ENCODE measurements at regions not wholly inside any gene's neighbourhood (a gene's known extent, or its start where the extent isn't known, plus 50 kb on each side); places are given as distances from the start of the nearest gene placed in this dataset.

DNA sequence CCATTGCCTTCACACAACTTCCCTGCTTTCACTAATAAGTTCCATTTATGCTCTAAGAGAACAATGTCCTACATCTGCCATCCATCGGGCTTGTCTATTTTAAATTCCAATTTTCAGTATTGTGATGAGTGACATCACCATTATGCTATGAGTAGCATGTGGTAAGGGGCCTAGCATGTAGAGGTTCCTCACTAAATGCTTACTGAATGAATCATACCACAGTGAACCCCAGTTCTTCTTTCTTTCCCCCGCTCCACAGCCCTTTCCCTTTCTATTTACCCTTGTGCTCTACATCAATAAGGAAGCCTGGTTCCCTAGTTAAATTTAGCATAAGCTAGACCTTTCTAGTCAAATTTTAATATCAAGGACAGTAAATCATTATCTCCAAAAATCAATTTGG is 195.0 kb upstream of the RGS18 start:
- Mint-ChIP-seq H3K9me3 (no peaks in the 10 kb centered on the region), H3K4me3 (no peak overlapping the region), H3K27ac (no peak overlapping the region), H3K4me1 (ENCODE audit: low read depth) (no peaks in the 10 kb centered on the region), H3K36me3 (ENCODE audit: low read depth) (no peaks in the 10 kb centered on the region), H3K27me3 (ENCODE audit: low read depth) (no peaks in the 10 kb centered on the region)
- no peak for DNase-seq
- intact Hi-C loops (cut with micrococcal nuclease) = no loop called here
- CTCF ChIA-PET = no interaction called here

DNA sequence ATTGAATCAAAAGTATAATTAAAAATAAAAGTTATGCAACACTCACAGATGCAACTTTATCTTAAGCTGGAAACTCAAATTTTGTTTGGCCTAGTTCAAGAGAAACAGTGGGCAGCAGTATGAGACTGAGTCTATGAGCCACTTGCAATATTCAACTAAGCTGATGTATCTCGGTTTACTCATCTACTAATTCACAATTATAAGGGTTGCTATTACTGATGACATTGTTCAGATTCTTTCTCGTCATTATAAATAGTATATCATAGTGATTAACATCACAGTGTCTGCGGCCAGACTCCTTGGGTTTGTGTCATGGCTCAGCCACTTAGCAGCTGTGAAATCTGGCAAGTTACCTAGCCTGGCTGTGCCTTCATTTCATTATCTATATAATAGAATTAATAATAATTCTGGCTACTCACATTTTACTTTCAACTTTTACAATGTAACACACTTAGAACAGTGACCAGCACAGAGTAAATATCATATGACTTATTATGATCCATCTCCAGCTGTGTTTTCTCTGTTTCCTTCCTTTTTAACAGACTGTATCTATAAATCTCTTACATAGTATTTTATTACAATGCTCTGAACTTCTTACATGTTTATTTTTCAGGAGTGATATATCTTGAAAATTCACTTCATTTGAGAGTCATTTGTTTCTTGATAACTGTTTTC is 194.3 kb upstream of the RGS18 start:
- CTCF ChIA-PET = no interaction called here
- DNase-seq = no peak
- intact Hi-C loops (cut with micrococcal nuclease) = no loop called here
- no peak overlapping the region for H3K4me3 Mint-ChIP-seq
- no peak overlapping the region for H3K27ac Mint-ChIP-seq
- no peaks in the 10 kb centered on the region for H3K9me3 Mint-ChIP-seq
- H3K27me3 Mint-ChIP-seq (ENCODE audit: low read depth) = no peaks in the 10 kb centered on the region
- H3K36me3 Mint-ChIP-seq (ENCODE audit: low read depth) = no peaks in the 10 kb centered on the region
- no peaks in the 10 kb centered on the region for H3K4me1 Mint-ChIP-seq (ENCODE audit: low read depth)

DNA sequence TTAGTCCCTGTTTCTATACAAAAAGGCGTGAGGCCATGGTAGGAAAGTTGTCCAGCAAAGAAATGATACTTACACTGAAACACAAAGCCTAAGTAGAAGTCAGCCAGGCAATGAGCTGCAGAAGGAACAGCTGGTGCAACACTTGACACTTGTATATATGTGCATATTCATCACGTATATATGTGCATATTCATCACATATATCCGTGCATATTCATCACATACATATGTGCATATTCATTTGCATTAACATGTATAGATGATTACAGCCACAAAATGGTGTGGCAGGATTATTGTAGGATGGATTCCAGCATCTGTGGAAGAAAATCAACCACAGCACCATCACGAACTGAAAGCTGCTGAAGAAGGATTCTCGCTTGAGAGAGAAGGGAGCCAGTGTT is 189.0 kb upstream of the RGS18 start:
- Mint-ChIP-seq H3K27ac (no peak overlapping the region), H3K4me1 (ENCODE audit: low read depth) (no peaks in the 10 kb centered on the region), H3K27me3 (ENCODE audit: low read depth) (no peaks in the 10 kb centered on the region), H3K36me3 (ENCODE audit: low read depth) (no peaks in the 10 kb centered on the region), H3K9me3 (no peaks in the 10 kb centered on the region), H3K4me3 (no peak overlapping the region)
- CTCF ChIA-PET = no interaction called here
- no peak for DNase-seq
- intact Hi-C loops (cut with micrococcal nuclease) = no loop called here

DNA sequence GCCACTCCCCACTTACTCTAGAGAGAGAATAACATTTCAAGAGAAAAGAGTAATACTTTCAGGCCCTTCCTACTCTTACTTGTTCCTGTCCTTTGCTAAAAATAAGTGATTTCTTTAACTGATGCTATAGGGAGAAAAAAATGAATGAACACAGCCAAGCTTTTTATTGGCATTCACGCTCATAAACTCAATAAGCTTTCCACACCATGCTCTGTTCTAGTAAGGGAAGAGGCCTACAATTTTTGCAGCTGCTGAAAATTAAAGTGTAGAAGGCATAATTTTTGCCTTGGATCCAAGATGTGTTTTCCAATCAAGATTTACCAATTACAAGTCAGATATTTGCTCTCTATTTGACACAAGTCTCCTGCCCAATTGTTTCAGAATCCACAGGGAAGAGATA is 188.1 kb upstream of the RGS18 start:
- no peak for DNase-seq
- intact Hi-C loops (cut with micrococcal nuclease) = no loop called here

DNA sequence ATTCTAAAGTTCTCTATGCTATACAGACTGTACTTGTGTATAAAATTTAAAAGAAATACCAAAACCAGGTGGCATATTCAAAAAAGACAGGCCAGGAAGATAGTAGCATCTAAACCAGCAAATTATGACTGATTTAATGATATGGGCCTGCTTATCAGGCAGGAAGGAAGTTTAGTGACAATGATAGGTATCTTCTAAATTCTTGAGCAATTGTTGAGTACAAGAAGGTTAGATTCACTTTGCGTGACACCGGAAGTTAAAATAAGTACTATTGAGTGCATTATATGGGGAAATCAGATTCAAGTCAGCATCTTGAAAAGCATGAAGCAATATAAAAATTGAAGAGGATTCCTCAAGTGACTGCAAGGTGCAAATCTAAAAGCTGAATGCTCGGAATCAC is 186.8 kb upstream of the RGS18 start:
- H3K27me3 Mint-ChIP-seq (ENCODE audit: low read depth) = no peaks in the 10 kb centered on the region
- CTCF ChIA-PET = no interaction called here
- DNase-seq = no peak
- no peak overlapping the region for H3K27ac Mint-ChIP-seq
- H3K36me3 Mint-ChIP-seq (ENCODE audit: low read depth) = no peaks in the 10 kb centered on the region
- H3K9me3 Mint-ChIP-seq = no peaks in the 10 kb centered on the region
- no peaks in the 10 kb centered on the region for H3K4me1 Mint-ChIP-seq (ENCODE audit: low read depth)
- no peak overlapping the region for H3K4me3 Mint-ChIP-seq
- intact Hi-C loops (cut with micrococcal nuclease) = no loop called here

More for the DNA sequence above, 188.1 kb upstream of the RGS18 start:
- Mint-ChIP-seq H3K4me1 (ENCODE audit: low read depth) (no peaks in the 10 kb centered on the region), H3K27me3 (ENCODE audit: low read depth) (no peaks in the 10 kb centered on the region), H3K36me3 (ENCODE audit: low read depth) (no peaks in the 10 kb centered on the region), H3K27ac (no peak overlapping the region), H3K4me3 (no peak overlapping the region), H3K9me3 (no peaks in the 10 kb centered on the region)
- CTCF ChIA-PET = no interaction called here

DNA sequence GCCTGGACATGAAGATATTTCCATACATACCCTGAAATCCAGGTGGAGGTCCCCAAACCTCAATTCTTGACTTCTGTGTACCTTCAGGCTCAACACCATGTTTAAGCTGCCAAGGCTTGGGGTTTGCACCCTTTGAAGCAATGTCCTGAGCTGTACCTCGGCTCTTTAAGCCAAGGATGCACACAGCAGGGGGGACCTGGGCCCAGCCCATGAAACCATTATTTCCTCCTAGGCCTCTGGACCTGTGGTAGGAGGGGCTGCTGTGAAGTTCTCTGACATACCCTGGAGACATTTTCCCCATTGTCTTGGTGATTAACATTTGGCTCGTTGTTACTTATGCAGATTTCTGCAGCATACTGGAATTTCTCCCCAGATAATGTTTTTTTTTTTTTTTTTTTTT is 184.3 kb upstream of the RGS18 start:
- H3K36me3 Mint-ChIP-seq (ENCODE audit: low read depth) = no peaks in the 10 kb centered on the region
- H3K27me3 Mint-ChIP-seq (ENCODE audit: low read depth) = no peaks in the 10 kb centered on the region
- H3K4me1 Mint-ChIP-seq (ENCODE audit: low read depth) = no peaks in the 10 kb centered on the region
- no peak for DNase-seq
- no peak overlapping the region for H3K27ac Mint-ChIP-seq
- no peak overlapping the region for H3K4me3 Mint-ChIP-seq
- intact Hi-C loops (cut with micrococcal nuclease) = no loop called here
- CTCF ChIA-PET = no interaction called here
- H3K9me3 Mint-ChIP-seq = no peaks in the 10 kb centered on the region

DNA sequence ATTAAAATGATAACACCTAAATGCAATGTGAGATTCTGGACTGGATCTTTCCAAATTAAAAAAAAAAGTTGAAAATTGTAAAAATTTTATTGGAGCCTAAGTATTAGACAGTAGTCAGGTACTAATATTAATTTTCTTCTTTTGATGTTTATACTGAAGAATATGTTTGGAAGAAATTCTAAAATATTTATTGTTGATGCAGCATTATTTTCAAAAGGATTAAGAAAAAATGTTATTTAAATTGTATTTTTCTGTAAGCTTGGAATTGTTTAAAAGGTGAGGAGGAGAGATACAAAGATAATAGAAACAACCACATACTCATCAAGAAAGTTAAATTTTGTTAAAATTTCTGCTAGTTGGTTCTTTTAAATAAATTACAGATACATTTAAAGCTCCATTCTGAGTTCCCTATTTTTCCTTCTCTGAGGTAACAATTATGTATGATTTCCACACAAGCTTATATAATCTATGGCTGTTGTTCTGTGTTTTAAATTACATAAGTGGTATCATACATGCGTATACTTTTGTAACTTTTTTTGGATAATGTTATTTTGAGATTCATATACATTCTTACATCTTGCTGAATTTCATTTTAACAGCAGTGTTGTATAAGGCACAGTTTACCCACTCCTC is 180.3 kb upstream of the RGS18 start:
- no peak for DNase-seq
- Mint-ChIP-seq H3K9me3 (peaks cover under 1% of the 10 kb centered on the region), H3K4me1 (ENCODE audit: low read depth) (no peaks in the 10 kb centered on the region), H3K4me3 (no peak overlapping the region), H3K27me3 (ENCODE audit: low read depth) (no peaks in the 10 kb centered on the region), H3K36me3 (ENCODE audit: low read depth) (no peaks in the 10 kb centered on the region), H3K27ac (no peak overlapping the region)
- intact Hi-C loops (cut with micrococcal nuclease) = no loop called here
- CTCF ChIA-PET = no interaction called here

DNA sequence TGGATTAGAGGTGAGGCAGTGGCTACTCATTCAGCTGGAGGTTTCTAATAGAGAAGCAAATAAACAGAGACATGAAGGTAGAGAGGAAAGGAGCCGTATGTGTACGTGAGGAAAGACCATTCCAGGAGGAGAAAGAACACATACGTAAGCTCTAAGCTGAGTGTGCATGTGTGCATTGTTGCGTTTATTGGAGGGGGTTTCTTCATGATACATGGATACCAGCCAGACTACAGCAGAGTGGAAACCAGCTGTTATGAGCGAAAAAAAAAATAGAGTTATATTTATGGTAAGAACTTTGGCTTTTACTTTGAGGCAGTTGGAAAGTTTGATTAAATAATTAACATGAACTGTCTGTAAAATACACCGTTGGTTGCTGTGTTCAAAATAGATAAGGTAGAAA is 173.4 kb upstream of the RGS18 start:
- intact Hi-C loops (cut with micrococcal nuclease) = no loop called here
- Mint-ChIP-seq H3K4me1 (ENCODE audit: low read depth) (no peaks in the 10 kb centered on the region), H3K9me3 (peaks cover 3% of the 10 kb centered on the region), H3K27ac (no peak overlapping the region), H3K27me3 (ENCODE audit: low read depth) (no peaks in the 10 kb centered on the region), H3K36me3 (ENCODE audit: low read depth) (no peaks in the 10 kb centered on the region), H3K4me3 (no peak overlapping the region)
- no peak for DNase-seq
- CTCF ChIA-PET = no interaction called here

DNA sequence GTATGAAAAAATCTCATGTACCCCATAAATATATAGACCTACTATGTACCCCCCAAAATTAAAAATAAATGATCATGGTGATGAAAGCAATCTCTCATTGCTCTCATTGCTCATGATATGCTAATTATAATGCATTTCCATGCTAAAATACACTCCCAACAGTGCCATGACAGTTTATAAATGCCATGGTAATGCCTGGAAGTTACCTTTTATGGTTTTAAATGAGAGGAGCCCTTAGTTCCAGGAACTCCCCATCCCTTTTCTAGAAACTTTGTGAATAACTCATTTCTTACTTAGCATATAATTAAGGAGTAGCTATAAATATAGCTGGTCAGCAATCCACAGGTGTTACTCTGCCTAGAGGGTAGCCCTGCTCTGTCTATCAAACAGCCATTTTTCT is 166.1 kb upstream of the RGS18 start:
- Mint-ChIP-seq H3K27me3 (ENCODE audit: low read depth) (no peaks in the 10 kb centered on the region), H3K27ac (no peak overlapping the region), H3K4me1 (ENCODE audit: low read depth) (no peaks in the 10 kb centered on the region), H3K9me3 (no peaks in the 10 kb centered on the region), H3K36me3 (ENCODE audit: low read depth) (no peaks in the 10 kb centered on the region), H3K4me3 (no peak overlapping the region)
- intact Hi-C loops (cut with micrococcal nuclease) = loop anchor here (10.0 kb wide), 1 partner anchor 453 kb away; no protein-coding TSS in a partner anchor
- DNase-seq = no peak
- CTCF ChIA-PET = no interaction called here

DNA sequence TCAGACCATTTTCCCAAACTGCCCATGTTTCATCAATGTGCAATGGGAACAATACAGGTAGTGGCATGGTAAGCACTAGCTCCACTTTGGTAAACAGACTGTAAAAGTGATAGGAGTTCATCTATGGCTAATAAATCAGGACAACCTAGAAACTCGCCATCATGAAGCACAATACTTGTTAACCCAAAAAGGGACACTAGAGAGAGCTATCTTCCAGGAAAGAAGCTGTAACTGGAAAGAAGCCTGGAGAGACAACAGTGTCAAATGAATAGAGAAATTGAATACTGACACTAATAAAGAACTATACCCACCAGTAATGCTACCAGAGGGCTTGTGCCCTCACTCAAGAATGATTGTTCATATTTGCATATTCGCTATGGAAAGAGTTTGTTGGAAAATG is 164.7 kb upstream of the RGS18 start:
- Mint-ChIP-seq H3K9me3 (no peaks in the 10 kb centered on the region), H3K27ac (no peak overlapping the region), H3K27me3 (ENCODE audit: low read depth) (no peaks in the 10 kb centered on the region), H3K4me3 (no peak overlapping the region), H3K4me1 (ENCODE audit: low read depth) (no peaks in the 10 kb centered on the region), H3K36me3 (ENCODE audit: low read depth) (no peaks in the 10 kb centered on the region)
- CTCF ChIA-PET = no interaction called here
- DNase-seq = no peak
- intact Hi-C loops (cut with micrococcal nuclease) = loop anchor here (10.0 kb wide), 1 partner anchor 451 kb away; no protein-coding TSS in a partner anchor

DNA sequence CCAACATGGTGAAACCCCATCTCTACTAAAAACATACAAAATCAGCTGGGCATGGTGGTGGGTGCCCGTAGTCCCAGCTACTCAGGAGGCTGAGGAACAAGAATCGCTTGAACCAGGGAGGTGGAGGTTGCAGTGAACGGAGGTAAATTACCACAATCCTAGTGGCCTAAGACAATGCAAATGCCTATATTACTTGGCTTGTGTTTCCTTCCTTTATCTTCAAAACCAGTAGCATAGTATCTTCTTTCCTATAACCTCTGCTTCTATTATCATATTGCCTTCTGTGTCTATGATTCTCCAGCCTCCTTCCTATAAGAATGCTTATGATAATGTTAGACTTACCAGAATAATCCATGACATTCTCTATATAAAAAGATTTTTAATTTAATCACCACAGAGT is 156.2 kb upstream of the RGS18 start:
- no peak overlapping the region for H3K4me3 Mint-ChIP-seq

DNA sequence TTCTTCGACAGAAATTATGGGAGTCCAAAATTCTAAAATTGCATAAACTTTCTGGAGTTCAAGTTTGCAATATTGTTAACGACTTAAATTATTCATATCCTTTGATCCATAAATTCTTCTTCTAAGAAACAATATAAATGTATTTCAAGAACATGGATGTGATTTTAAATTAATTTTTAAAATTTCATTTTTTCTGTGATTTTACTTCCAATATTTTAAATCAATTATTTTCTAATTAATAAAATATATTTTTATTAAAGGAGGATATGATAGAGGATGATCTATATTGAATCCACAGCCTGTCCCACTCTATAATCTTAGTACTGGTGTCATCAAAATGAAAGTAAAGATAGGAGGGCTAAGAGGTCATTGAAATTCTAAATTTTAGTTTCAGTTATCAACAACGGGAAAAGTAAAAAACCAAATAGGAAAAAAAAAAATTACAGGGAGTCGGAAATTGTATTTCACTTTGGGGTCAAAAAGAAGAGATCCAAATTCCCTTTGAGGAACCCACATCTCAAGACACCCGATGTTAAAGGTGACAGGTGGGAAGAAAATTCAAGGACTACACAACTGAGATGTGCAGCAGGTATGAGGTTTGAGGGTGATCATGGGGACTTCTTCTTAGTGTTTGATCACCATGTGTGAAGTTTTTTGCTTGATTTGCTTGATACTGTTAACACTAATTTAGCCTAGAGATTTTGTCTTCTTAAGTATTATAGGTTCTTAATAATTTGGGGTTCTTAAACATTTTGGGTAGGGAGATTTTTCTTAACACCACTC is 154.8 kb upstream of the RGS18 start:
- H3K9me3 Mint-ChIP-seq = peaks cover 1% of the 10 kb centered on the region
- DNase-seq = no peak
- intact Hi-C loops (cut with micrococcal nuclease) = no loop called here
- no peaks in the 10 kb centered on the region for H3K36me3 Mint-ChIP-seq (ENCODE audit: low read depth)
- no peak overlapping the region for H3K27ac Mint-ChIP-seq
- no peak overlapping the region for H3K4me3 Mint-ChIP-seq
- no peaks in the 10 kb centered on the region for H3K4me1 Mint-ChIP-seq (ENCODE audit: low read depth)
- H3K27me3 Mint-ChIP-seq (ENCODE audit: low read depth) = no peaks in the 10 kb centered on the region
- CTCF ChIA-PET = interaction anchor here (0.7 kb wide), 1 partner anchor 38 kb away, joined by 3 read pairs; no protein-coding TSS in a partner anchor

More for the DNA sequence above, 156.2 kb upstream of the RGS18 start:
- Mint-ChIP-seq H3K36me3 (ENCODE audit: low read depth) (no peaks in the 10 kb centered on the region), H3K4me1 (ENCODE audit: low read depth) (no peaks in the 10 kb centered on the region), H3K9me3 (peaks cover 1% of the 10 kb centered on the region), H3K27me3 (ENCODE audit: low read depth) (no peaks in the 10 kb centered on the region), H3K27ac (no peak overlapping the region)
- CTCF ChIA-PET = no interaction called here
- DNase-seq = no peak
- intact Hi-C loops (cut with micrococcal nuclease) = no loop called here

DNA sequence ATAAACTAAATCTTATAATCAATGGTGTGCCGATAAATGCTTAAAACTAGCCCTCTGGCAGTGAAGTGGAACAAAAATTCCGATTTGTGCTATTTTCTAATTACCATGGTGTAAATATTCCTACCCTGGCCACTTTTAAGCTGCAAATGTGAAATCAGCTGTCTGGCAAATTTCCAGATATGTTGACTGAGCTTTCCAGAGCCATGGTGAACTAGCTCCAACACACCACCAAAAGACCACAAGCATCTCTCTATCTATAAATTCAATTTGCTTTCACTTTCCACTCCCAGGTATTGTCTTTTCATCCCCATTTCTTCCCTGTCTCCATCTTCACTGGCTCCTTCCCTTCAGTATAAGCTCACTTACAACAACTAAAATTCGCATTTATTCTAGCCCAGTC is 152.3 kb upstream of the RGS18 start:
- Mint-ChIP-seq H3K9me3 (peaks cover 4% of the 10 kb centered on the region), H3K27me3 (ENCODE audit: low read depth) (no peaks in the 10 kb centered on the region), H3K4me1 (ENCODE audit: low read depth) (no peaks in the 10 kb centered on the region), H3K36me3 (ENCODE audit: low read depth) (no peaks in the 10 kb centered on the region), H3K4me3 (no peak overlapping the region), H3K27ac (no peak overlapping the region)
- CTCF ChIA-PET = no interaction called here
- intact Hi-C loops (cut with micrococcal nuclease) = no loop called here
- no peak for DNase-seq

Measured in activated naive CD4-positive, alpha-beta T cell treated with anti-CD3 and anti-CD28 coated beads for 36 hours (primary cell).